ENCODE measurements at regions not wholly inside any gene's neighbourhood (a gene's known extent, or its start where the extent isn't known, plus 50 kb on each side); places are given as distances from the start of the nearest gene placed in this dataset.
A peak's percentile ranks its signal among the peaks of the same experiment; 100 is the strongest.

GRCh38 chr17:45704251-45704650 is 79.9 kb upstream of the CRHR1 start:
- no peaks in the 10 kb centered on the region for H3K9me3 ChIP-seq (ENCODE audit: control insufficient read depth, low read length, poor library complexity, severe bottlenecking)
- Mint-ChIP-seq H3K4me1 (no peaks in the 10 kb centered on the region), H3K36me3 (ENCODE audit: low read depth) (peaks cover 4% of the 10 kb centered on the region), H3K27me3 (peaks cover 69% of the 10 kb centered on the region), H3K4me3 (no peak overlapping the region), H3K27ac (no peak overlapping the region)
- no peak for ATAC-seq
- DNase-seq = no peak

DNA sequence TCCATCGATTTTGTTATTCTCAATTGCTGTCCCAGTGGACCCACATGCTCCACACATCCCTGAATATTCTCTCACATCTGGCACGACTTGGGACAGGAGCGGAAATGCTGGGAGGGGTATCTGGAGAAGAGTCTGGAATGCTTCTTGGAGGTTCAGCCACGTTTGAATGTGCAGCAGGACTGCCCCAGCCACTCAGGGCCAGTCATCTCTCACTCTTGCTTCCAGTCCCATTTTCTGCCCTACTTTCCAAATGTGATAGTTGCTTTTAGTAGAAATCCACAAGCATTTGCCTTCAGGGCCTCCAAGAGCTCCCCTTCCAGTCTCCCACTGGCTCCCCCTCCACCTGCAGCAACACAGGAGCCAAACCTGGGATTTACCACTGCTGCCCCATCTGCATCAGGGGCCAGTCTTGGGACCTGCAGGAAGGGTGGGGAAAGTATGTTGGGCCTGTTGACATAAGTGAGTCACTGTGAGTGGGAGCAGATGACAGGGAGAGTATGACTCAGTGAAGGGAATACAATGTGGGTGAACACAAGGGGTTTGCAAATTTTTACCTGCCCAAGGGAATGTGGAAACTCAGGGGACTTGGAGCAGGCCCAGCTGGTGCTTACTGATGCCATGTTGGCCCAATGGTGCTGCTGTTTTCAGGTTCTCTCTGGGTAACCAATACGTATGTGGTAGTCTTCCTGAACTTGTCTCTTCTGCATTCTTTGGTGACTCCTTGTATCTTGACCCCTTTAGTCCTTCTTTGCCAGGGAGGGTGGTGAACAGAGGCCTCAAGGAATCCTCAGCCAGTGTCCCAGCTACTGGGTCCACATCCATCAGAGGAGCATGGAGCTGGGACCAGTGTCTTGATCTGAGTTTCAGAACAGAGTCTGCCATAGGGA is 78.8 kb upstream of the CRHR1 start:
- Mint-ChIP-seq H3K27ac (no peak overlapping the region), H3K36me3 (ENCODE audit: low read depth) (peaks cover 4% of the 10 kb centered on the region), H3K27me3 (peaks cover 74% of the 10 kb centered on the region), H3K4me3 (no peak overlapping the region), H3K4me1 (no peaks in the 10 kb centered on the region)
- ATAC-seq = no peak
- no peak for DNase-seq
- no peaks in the 10 kb centered on the region for H3K9me3 ChIP-seq (ENCODE audit: control insufficient read depth, low read length, poor library complexity, severe bottlenecking)

GRCh38 chr17:45706033-45706432 is 78.1 kb upstream of the CRHR1 start:
- DNase-seq (no peak), ATAC-seq (no peak)
- Mint-ChIP-seq H3K27me3 (peaks cover 73% of the 10 kb centered on the region), H3K4me1 (no peaks in the 10 kb centered on the region), H3K27ac (no peak overlapping the region), H3K36me3 (ENCODE audit: low read depth) (peaks cover 4% of the 10 kb centered on the region), H3K4me3 (no peak overlapping the region)
- H3K9me3 ChIP-seq (ENCODE audit: control insufficient read depth, low read length, poor library complexity, severe bottlenecking) = no peaks in the 10 kb centered on the region

GRCh38 chr17:45708707-45709290 is 75.3 kb upstream of the CRHR1 start:
- Mint-ChIP-seq H3K36me3 (ENCODE audit: low read depth) (peaks cover 4% of the 10 kb centered on the region), H3K4me1 (no peaks in the 10 kb centered on the region), H3K27ac (no peak overlapping the region), H3K4me3 (no peak overlapping the region), H3K27me3 (peaks cover 84% of the 10 kb centered on the region)
- no peaks in the 10 kb centered on the region for H3K9me3 ChIP-seq (ENCODE audit: control insufficient read depth, low read length, poor library complexity, severe bottlenecking)
- ATAC-seq (no peak), DNase-seq (no peak)

DNA sequence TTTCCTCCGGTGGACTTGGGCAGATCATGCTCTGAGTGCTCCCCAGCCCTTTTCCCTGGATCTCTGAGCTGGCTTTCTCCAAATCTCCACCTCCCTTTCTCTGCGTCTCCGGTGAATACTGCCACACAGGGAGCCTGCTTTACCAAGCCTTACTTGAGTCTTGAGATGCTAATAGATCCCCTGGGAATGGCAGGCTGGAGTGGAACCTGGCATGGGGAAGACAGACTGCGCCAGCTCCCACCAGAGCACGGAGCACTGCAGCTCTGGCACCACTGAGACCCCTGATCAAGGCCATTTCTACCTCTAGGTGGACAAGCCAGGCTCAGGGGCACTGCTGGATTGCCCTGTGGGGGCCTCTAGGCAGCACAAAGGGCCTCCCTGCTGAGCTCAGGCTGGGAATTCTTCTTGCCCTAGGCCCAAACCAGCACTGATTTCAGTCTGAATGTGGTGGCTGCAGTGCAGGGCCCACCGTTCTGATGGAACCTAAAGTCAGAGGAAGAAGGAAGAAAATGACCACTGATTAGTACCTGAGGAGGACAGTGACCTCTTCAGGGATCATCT is 74.3 kb upstream of the CRHR1 start:
- ATAC-seq (no peak), DNase-seq (no peak)
- Mint-ChIP-seq H3K36me3 (ENCODE audit: low read depth) (peaks cover 4% of the 10 kb centered on the region), H3K4me3 (peak overlapping the region; percentile 19), H3K4me1 (no peaks in the 10 kb centered on the region), H3K27me3 (peaks cover 82% of the 10 kb centered on the region), H3K27ac (no peak overlapping the region)
- no peaks in the 10 kb centered on the region for H3K9me3 ChIP-seq (ENCODE audit: control insufficient read depth, low read length, poor library complexity, severe bottlenecking)

DNA sequence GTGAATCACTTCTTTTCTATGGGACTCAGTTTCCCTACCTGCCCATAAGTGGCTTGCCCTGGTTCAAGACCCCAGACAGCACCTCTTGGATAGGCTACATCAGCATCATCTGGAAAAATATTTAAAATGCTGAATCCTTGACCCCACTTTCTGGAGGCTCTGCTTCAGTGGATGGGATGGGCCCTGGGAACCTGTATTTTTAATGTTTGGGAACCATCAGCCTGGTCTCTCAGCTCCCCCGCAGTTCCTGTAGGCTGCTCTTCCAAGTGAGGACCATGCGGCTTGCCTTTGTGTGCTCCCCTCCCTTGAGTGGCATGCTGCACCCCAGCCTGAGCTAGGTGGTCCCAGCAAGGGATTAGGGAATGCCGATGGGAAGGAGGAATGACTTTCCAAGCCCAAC is 68.3 kb upstream of the CRHR1 start:
- no peak for ATAC-seq
- no peaks in the 10 kb centered on the region for H3K4me1 Mint-ChIP-seq
- no peak overlapping the region for H3K27ac Mint-ChIP-seq
- H3K9me3 ChIP-seq (ENCODE audit: control insufficient read depth, low read length, poor library complexity, severe bottlenecking) = no peaks in the 10 kb centered on the region
- H3K27me3 Mint-ChIP-seq = peaks cover 69% of the 10 kb centered on the region
- DNase-seq = no peak
- H3K36me3 Mint-ChIP-seq (ENCODE audit: low read depth) = no peaks in the 10 kb centered on the region
- H3K4me3 Mint-ChIP-seq = no peak overlapping the region

- H3K27me3 Mint-ChIP-seq = peaks cover 64% of the 10 kb centered on the region
Observed at GRCh38 chr17:45718791-45719190, 65.3 kb upstream of the CRHR1 start.

GRCh38 chr17:45719335-45720071 is 64.6 kb upstream of the CRHR1 start:
- H3K4me1 Mint-ChIP-seq = no peaks in the 10 kb centered on the region
- H3K27me3 Mint-ChIP-seq = peaks cover 60% of the 10 kb centered on the region
- H3K36me3 Mint-ChIP-seq (ENCODE audit: low read depth) = no peaks in the 10 kb centered on the region
- peaks cover 5% of the 10 kb centered on the region for H3K9me3 ChIP-seq (ENCODE audit: control insufficient read depth, low read length, poor library complexity, severe bottlenecking)
- ATAC-seq (no peak), DNase-seq (no peak)
- H3K4me3 Mint-ChIP-seq = no peak overlapping the region
- no peak overlapping the region for H3K27ac Mint-ChIP-seq

More at GRCh38 chr17:45718791-45719190, 65.3 kb upstream of the CRHR1 start:
- DNase-seq (no peak), ATAC-seq (no peak)
- H3K4me1 Mint-ChIP-seq = no peaks in the 10 kb centered on the region
- no peak overlapping the region for H3K4me3 Mint-ChIP-seq
- H3K9me3 ChIP-seq (ENCODE audit: control insufficient read depth, low read length, poor library complexity, severe bottlenecking) = peaks cover 3% of the 10 kb centered on the region
- H3K36me3 Mint-ChIP-seq (ENCODE audit: low read depth) = no peaks in the 10 kb centered on the region
- H3K27ac Mint-ChIP-seq = no peak overlapping the region

GRCh38 chr17:45720386-45720785 is 63.7 kb upstream of the CRHR1 start:
- H3K4me1 Mint-ChIP-seq = no peaks in the 10 kb centered on the region
- H3K36me3 Mint-ChIP-seq (ENCODE audit: low read depth) = no peaks in the 10 kb centered on the region
- H3K27ac Mint-ChIP-seq = no peak overlapping the region
- H3K27me3 Mint-ChIP-seq = peaks cover 60% of the 10 kb centered on the region
- peaks cover 5% of the 10 kb centered on the region for H3K9me3 ChIP-seq (ENCODE audit: control insufficient read depth, low read length, poor library complexity, severe bottlenecking)
- no peak overlapping the region for H3K4me3 Mint-ChIP-seq
- DNase-seq (no peak), ATAC-seq (no peak)

GRCh38 chr17:45722161-45722560 is 62.0 kb upstream of the CRHR1 start:
- DNase-seq (no peak), ATAC-seq (no peak)
- Mint-ChIP-seq H3K27ac (no peak overlapping the region), H3K4me3 (no peak overlapping the region), H3K27me3 (peaks cover 63% of the 10 kb centered on the region), H3K36me3 (ENCODE audit: low read depth) (no peaks in the 10 kb centered on the region), H3K4me1 (no peaks in the 10 kb centered on the region)
- peaks cover 5% of the 10 kb centered on the region for H3K9me3 ChIP-seq (ENCODE audit: control insufficient read depth, low read length, poor library complexity, severe bottlenecking)

GRCh38 chr17:45729294-45729907 is 54.7 kb upstream of the CRHR1 start:
- H3K4me1 Mint-ChIP-seq = no peaks in the 10 kb centered on the region
- ATAC-seq (no peak), DNase-seq (no peak)
- H3K4me3 Mint-ChIP-seq = no peak overlapping the region
- no peak overlapping the region for H3K27ac Mint-ChIP-seq
- H3K36me3 Mint-ChIP-seq (ENCODE audit: low read depth) = peaks cover 2% of the 10 kb centered on the region
- peaks cover 46% of the 10 kb centered on the region for H3K27me3 Mint-ChIP-seq
- no peaks in the 10 kb centered on the region for H3K9me3 ChIP-seq (ENCODE audit: control insufficient read depth, low read length, poor library complexity, severe bottlenecking)

GRCh38 chr17:45730192-45730591 is 53.9 kb upstream of the CRHR1 start:
- Mint-ChIP-seq H3K4me1 (no peaks in the 10 kb centered on the region), H3K4me3 (no peak overlapping the region), H3K36me3 (ENCODE audit: low read depth) (peaks cover 2% of the 10 kb centered on the region), H3K27ac (no peak overlapping the region), H3K27me3 (peaks cover 42% of the 10 kb centered on the region)
- no peak for ATAC-seq
- H3K9me3 ChIP-seq (ENCODE audit: control insufficient read depth, low read length, poor library complexity, severe bottlenecking) = no peaks in the 10 kb centered on the region
- DNase-seq = no peak

DNA sequence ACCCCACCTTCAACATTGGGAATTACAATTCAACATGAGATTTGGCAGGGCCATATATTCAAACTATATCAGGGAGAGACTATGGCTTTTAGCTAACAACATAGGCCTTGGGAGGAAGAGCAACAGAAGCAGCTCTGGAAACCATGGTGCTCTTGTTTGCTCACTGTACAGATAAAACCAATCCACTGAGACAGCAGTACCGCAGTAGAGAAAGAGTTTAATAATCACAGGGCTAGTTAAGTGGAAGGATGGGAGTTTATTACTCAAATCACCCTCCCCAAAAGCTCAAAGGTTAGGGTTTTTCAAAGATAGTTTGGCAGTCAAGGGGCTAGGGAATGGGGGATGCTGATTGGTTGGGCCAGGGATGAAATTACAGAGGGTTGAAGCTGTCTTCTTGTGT is 52.7 kb upstream of the CRHR1 start:
- no peak overlapping the region for H3K4me3 Mint-ChIP-seq
- peaks cover 40% of the 10 kb centered on the region for H3K27me3 Mint-ChIP-seq
- H3K9me3 ChIP-seq (ENCODE audit: control insufficient read depth, low read length, poor library complexity, severe bottlenecking) = no peaks in the 10 kb centered on the region
- H3K4me1 Mint-ChIP-seq = no peaks in the 10 kb centered on the region
- DNase-seq = no peak
- ATAC-seq = no peak
- H3K27ac Mint-ChIP-seq = no peak overlapping the region
- peaks cover 4% of the 10 kb centered on the region for H3K36me3 Mint-ChIP-seq (ENCODE audit: low read depth)
